ENCODE measurements at regions not wholly inside any gene's neighbourhood (a gene's known extent, or its start where the extent isn't known, plus 50 kb on each side); places are given as distances from the start of the nearest gene placed in this dataset.
A peak's percentile ranks its signal among the peaks of the same experiment; 100 is the strongest.

GRCh38 chr6:79764747-79765146 lies 133.6 kb downstream of the SH3BGRL2 start:
- WGBS, 5 donors = 66 to 84% (median 75%) methylated on average over 8 of the region's 8 CpGs
- Histone ChIP-seq H3K27me3 (peaks cover 0 to 7% (median 0%) of the 10 kb centered on the region in 3 donors), H3K4me3 (no peak overlapping the region), H3K4me1 (no peaks in the 10 kb centered on the region), H3K27ac (no peak overlapping the region), H3K36me3 (no peaks in the 10 kb centered on the region), H3K9me3 (peaks cover 0 to 18% (median 13%) of the 10 kb centered on the region in 4 donors)
- intact Hi-C loops (cut with DNase I; ENCODE audit: low total_unique reads) = no loop called here
- TF ChIP-seq POLR2AphosphoS5 (IDR thresholded peaks at IDR 0.05) = no peak
- TF ChIP-seq POLR2A (IDR thresholded peaks at IDR 0.05) = no peak
- DNase-seq = no peak

DNA sequence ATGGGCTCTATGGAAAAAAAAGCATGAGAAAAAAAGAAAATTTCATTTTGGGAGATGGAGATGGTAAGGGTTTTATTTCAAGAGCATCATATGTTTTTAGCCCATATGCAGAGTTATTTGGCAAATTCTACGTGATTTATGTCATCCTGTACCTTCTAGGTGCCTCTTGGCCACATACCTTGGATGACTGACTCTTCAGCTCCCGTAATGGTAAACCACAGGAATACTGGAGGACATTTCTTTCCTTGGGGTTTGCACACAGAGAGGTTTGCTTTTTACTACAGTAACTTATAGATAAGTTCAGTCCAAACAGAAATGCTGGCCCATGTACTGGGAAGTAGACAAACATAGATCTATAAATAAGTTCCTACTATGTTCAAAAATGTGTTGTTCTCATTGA lies 132.2 kb downstream of the SH3BGRL2 start:
- intact Hi-C loops (cut with DNase I; ENCODE audit: low total_unique reads) = no loop called here
- 66 to 88% (median 80%) methylated on average over 2 of the region's 2 CpGs for WGBS, 5 donors
- DNase-seq = no peak
- no peaks in the 10 kb centered on the region for H3K36me3 ChIP-seq
- TF ChIP-seq CTCF (IDR thresholded peaks at IDR 0.05) (no peak), POLR2A (IDR thresholded peaks at IDR 0.05) (no peak), POLR2AphosphoS5 (IDR thresholded peaks at IDR 0.05) (no peak), EP300 (IDR thresholded peaks at IDR 0.05) (no peak)
- peaks cover 0 to 7% (median 0%) of the 10 kb centered on the region in 3 donors for H3K27me3 ChIP-seq
- H3K4me3 ChIP-seq = no peak overlapping the region
- H3K9me3 ChIP-seq = peaks cover 0 to 11% (median 8%) of the 10 kb centered on the region in 4 donors
- no peaks in the 10 kb centered on the region for H3K4me1 ChIP-seq
- H3K27ac ChIP-seq = no peak overlapping the region

- intact Hi-C loops (cut with DNase I; ENCODE audit: low total_unique reads) = no loop called here
- TF ChIP-seq POLR2A (IDR thresholded peaks at IDR 0.05) (no peak), EP300 (IDR thresholded peaks at IDR 0.05) (no peak), CTCF (IDR thresholded peaks at IDR 0.05) (no peak), POLR2AphosphoS5 (IDR thresholded peaks at IDR 0.05) (no peak)
- Histone ChIP-seq H3K27ac (no peak overlapping the region), H3K4me1 (no peaks in the 10 kb centered on the region), H3K36me3 (no peaks in the 10 kb centered on the region), H3K9me3 (peaks cover 0 to 11% (median 8%) of the 10 kb centered on the region in 4 donors), H3K27me3 (peaks cover 0 to 7% (median 0%) of the 10 kb centered on the region in 3 donors), H3K4me3 (no peak overlapping the region)
- 21 to 39% (median 34%) methylated on average over 3 of the region's 3 CpGs for WGBS, 5 donors
- no peak for DNase-seq
Measured at GRCh38 chr6:79762370-79762769, 131.2 kb downstream of the SH3BGRL2 start.

GRCh38 chr6:79756496-79756895 lies 125.4 kb downstream of the SH3BGRL2 start:
- Histone ChIP-seq H3K9me3 (no peaks in the 10 kb centered on the region), H3K27me3 (peaks cover 0 to 13% (median 0%) of the 10 kb centered on the region in 3 donors), H3K36me3 (no peaks in the 10 kb centered on the region), H3K4me3 (no peak overlapping the region), H3K4me1 (no peaks in the 10 kb centered on the region), H3K27ac (no peak overlapping the region)
- WGBS, 5 donors = 58 to 72% (median 69%) methylated on average over 2 of the region's 2 CpGs
- no peak for DNase-seq
- TF ChIP-seq POLR2A (IDR thresholded peaks at IDR 0.05) (no peak), CTCF (IDR thresholded peaks at IDR 0.05) (no peak), EP300 (IDR thresholded peaks at IDR 0.05) (no peak), POLR2AphosphoS5 (IDR thresholded peaks at IDR 0.05) (no peak)
- intact Hi-C loops (cut with DNase I; ENCODE audit: low total_unique reads) = no loop called here

GRCh38 chr6:79755967-79756366 lies 124.8 kb downstream of the SH3BGRL2 start:
- peak in 1 of 2 donors; percentile 20 for DNase-seq
- Histone ChIP-seq H3K4me3 (no peak overlapping the region), H3K4me1 (no peaks in the 10 kb centered on the region), H3K9me3 (no peaks in the 10 kb centered on the region), H3K27me3 (peaks cover 0 to 13% (median 0%) of the 10 kb centered on the region in 3 donors), H3K36me3 (no peaks in the 10 kb centered on the region), H3K27ac (no peak overlapping the region)
- 59 to 67% (median 64%) methylated on average over 4 of the region's 4 CpGs for WGBS, 5 donors
- intact Hi-C loops (cut with DNase I; ENCODE audit: low total_unique reads) = no loop called here
- TF ChIP-seq POLR2AphosphoS5 (IDR thresholded peaks at IDR 0.05) = no peak
- TF ChIP-seq CTCF (IDR thresholded peaks at IDR 0.05) = no peak
- TF ChIP-seq POLR2A (IDR thresholded peaks at IDR 0.05) = no peak
- no peak for TF ChIP-seq EP300 (IDR thresholded peaks at IDR 0.05)

Data from stomach (tissue), 8 donors.